Body of pancreas (tissue), 4 donors: ENCODE measurements at regions not wholly inside any gene's neighbourhood (a gene's known extent, or its start where the extent isn't known, plus 50 kb on each side); places are given as distances from the start of the nearest gene placed in this dataset.
A peak's percentile ranks its signal among the peaks of the same experiment; 100 is the strongest.

ENCODE experiments used
- ATAC-seq: fragments of 150-250 bp; one replicate; pipeline ENCODE4 v1.9.1; 2016
- DNase-seq, 4 donors: peaks; one replicate each; pipeline ENCODE4 v3.0.0-alpha.2; 2019
- H3K27ac ChIP-seq, 4 donors: fragments of 200-600 bp; sonication (generic); 1 replicate in 3 of 4; 2 replicates in 1 of 4; pipeline versions ENCODE4 v1.5.1 to v1.6.1; 2016 to 2019; ENCODE audit warnings: mild to moderate bottlenecking in 1 of 4, mixed read lengths in 1 of 4, moderate library complexity in 1 of 4
- H3K27me3 ChIP-seq, 2 donors: fragments of 200-600 bp; sonication (generic); one replicate each; pipeline ENCODE4 v1.6.0; 2016; ENCODE audit warnings: mild to moderate bottlenecking in 1 of 2
- H3K36me3 ChIP-seq, 2 donors: fragments of 200-600 bp; sonication (generic); replicated peaks in 1 of 2; 2 replicates each; pipeline ENCODE4 v1.5.1; 2016; ENCODE audit warnings: low read depth in 2 of 2; ENCODE audit not compliant: insufficient read depth in 1 of 2
- H3K4me1 ChIP-seq: fragments of 200-600 bp; sonication (generic); one replicate; pipeline ENCODE4 v1.6.0; 2016
- H3K4me3 ChIP-seq, 2 donors: fragments of 200-600 bp; sonication (generic); 1 replicate in 1 of 2; 2 replicates in 1 of 2; pipeline ENCODE4 v1.5.1; 2016 to 2019
- H3K9me3 ChIP-seq, 3 donors: fragments of 200-600 bp; sonication (generic); 1 replicate in 2 of 3; 2 replicates in 1 of 3; pipeline ENCODE4 v1.5.1; 2016
- POLR2A ChIP-seq, 3 donors: fragments of 450-650 bp; IDR thresholded peaks; one replicate each; pipeline ENCODE4 v1.6.1; 2016; ENCODE audit warnings: antibody characterized with exemption in 3 of 3, mild to moderate bottlenecking in 2 of 3
- WGBS, 2 donors: methylation state at CpG; one replicate each; pipeline ENCODE4 v1.1.5; 2017; 5-methylcytosine and 5-hydroxymethylcytosine counted together
- intact Hi-C: fragments of 100-400 bp; cut with DNase I; formaldehyde crosslinking; loops from one replicate; pipeline ENCODE4 v1.15.1; 2023
- TF ChIP-seq, protein P1 (sequence below), 7 experiments: fragments of 450-650 bp in 4 of 7; fragments of 200-600 bp in 3 of 7; sonication (generic) in 3 of 7; IDR thresholded peaks; one replicate each; pipeline ENCODE4 v1.5.1; 2016 to 2019; ENCODE audit warnings: antibody characterized with exemption in 7 of 7

GRCh38 chr12:92019491-92020277, 126.0 kb downstream of the BTG1 start:
- Histone ChIP-seq H3K4me1 (peaks cover 16% of the 10 kb centered on the region), H3K36me3 (no peaks in the 10 kb centered on the region), H3K4me3 (no peak overlapping the region), H3K27me3 (no peaks in the 10 kb centered on the region), H3K27ac (no peak overlapping the region), H3K9me3 (no peaks in the 10 kb centered on the region)
- WGBS, 2 donors, result 64 to 71% methylated on average over 3 of the region's 3 CpGs
- DNase-seq (no peak), ATAC-seq (no peak)
- no peak for TF ChIP-seq POLR2A (IDR thresholded peaks at IDR 0.05)
- TF ChIP-seq, protein P1, sequence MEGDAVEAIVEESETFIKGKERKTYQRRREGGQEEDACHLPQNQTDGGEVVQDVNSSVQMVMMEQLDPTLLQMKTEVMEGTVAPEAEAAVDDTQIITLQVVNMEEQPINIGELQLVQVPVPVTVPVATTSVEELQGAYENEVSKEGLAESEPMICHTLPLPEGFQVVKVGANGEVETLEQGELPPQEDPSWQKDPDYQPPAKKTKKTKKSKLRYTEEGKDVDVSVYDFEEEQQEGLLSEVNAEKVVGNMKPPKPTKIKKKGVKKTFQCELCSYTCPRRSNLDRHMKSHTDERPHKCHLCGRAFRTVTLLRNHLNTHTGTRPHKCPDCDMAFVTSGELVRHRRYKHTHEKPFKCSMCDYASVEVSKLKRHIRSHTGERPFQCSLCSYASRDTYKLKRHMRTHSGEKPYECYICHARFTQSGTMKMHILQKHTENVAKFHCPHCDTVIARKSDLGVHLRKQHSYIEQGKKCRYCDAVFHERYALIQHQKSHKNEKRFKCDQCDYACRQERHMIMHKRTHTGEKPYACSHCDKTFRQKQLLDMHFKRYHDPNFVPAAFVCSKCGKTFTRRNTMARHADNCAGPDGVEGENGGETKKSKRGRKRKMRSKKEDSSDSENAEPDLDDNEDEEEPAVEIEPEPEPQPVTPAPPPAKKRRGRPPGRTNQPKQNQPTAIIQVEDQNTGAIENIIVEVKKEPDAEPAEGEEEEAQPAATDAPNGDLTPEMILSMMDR (IDR thresholded peaks at IDR 0.05), result no peak
- intact Hi-C loops, result no loop called here

DNA sequence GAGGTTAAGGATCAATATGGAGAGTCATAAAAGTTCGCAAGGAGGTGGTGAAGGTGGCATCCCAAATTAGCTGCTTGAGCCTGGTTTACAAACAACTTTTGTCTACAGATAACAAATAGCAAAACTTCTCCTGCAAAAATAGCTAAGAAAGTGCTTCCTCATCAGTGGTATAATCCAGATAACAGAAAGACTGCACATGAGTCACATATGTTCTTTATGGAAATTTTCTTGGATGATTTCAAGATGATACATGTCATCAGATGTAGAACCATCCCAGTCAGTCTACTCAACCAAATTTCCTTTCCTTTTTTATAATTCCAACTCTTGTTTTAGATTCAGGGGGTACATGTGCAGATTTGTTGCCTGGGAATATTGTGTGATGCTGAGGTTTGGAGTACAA, 133.0 kb downstream of the BTG1 start:
- Histone ChIP-seq H3K4me3 (no peak overlapping the region), H3K9me3 (no peaks in the 10 kb centered on the region), H3K4me1 (no peaks in the 10 kb centered on the region), H3K36me3 (no peaks in the 10 kb centered on the region), H3K27me3 (no peaks in the 10 kb centered on the region), H3K27ac (no peak overlapping the region)
- 89 to 100% methylated on average over 1 of the region's 1 CpG for WGBS, 2 donors
- DNase-seq (no peak), ATAC-seq (no peak)
- no peak for TF ChIP-seq POLR2A (IDR thresholded peaks at IDR 0.05)
- TF ChIP-seq, protein P1 (IDR thresholded peaks at IDR 0.05), result no peak
- intact Hi-C loops, result no loop called here

DNA sequence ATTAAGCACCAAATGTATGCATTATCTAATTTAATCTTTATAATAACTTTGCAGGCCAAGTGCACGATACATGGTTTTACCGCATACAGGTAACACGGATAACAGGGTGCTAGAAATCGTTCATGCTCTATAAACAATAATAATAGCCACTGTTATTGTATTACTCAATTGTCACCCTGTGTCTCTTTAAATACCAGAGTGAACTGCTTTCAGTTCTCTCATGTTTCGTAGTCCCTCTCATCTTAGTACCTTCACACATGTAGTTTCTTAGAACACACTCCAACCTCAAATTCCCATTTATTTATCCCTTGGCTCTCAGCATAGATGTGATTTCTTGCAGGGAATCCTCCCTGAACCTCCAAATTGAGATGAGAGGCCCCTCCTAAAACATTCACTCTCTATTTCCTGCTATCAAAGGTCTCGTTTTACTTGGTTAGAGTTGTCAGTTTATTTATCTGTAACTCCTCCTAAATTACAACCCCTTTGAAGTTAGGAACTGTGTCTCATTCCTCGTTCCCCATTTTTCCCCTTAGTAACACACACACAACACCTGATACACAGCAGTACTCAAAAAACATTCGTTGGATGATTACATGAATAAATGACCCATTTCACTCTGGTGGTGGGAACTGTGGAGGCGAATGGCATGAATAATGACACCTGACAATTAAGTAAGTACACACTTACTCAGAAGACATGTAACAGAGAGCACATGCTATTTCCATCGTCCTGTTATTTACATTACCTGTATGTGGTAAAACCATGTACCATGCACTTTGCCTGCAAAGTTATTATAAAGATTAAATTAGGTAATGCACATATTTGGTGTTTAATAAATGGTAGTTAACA, 134.6 kb downstream of the BTG1 start:
- intact Hi-C loops, result no loop called here
- H3K4me1 ChIP-seq, result no peaks in the 10 kb centered on the region
- no peak overlapping the region for H3K27ac ChIP-seq
- DNase-seq, result no peak
- no peaks in the 10 kb centered on the region for H3K9me3 ChIP-seq
- TF ChIP-seq, protein P1 (IDR thresholded peaks at IDR 0.05), result no peak
- no peak for TF ChIP-seq POLR2A (IDR thresholded peaks at IDR 0.05)
- ATAC-seq, result no peak
- no peak overlapping the region for H3K4me3 ChIP-seq
- WGBS, 2 donors, result 79 to 82% methylated on average over 10 of the region's 10 CpGs
- no peaks in the 10 kb centered on the region for H3K36me3 ChIP-seq
- H3K27me3 ChIP-seq, result no peaks in the 10 kb centered on the region

DNA sequence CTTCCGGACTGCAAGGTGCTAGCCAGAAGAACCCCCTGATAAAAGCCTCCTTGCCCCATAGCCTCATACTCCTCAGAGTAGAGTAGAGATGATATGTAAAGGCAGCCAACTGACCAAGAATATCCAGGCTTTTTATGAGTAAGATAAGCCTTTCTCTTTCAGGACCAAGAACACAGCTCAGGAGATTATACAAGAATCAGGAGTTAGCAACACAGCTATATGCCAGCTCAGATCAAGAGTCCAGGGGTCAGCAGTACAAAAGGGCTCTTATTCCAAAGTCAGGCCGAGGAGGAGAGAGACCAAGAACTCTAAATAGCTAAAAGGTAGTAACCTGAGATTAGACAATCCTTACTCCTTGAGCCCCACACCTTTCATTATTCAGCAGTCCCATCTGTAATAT, 135.3 kb downstream of the BTG1 start:
- no peak for TF ChIP-seq POLR2A (IDR thresholded peaks at IDR 0.05)
- TF ChIP-seq, protein P1 (IDR thresholded peaks at IDR 0.05), result no peak
- intact Hi-C loops, result no loop called here
- no peak for ATAC-seq
- Histone ChIP-seq H3K4me3 (no peak overlapping the region), H3K27me3 (no peaks in the 10 kb centered on the region), H3K4me1 (no peaks in the 10 kb centered on the region), H3K27ac (peak overlapping the region in 1 of 4 donors; percentile 45), H3K36me3 (no peaks in the 10 kb centered on the region), H3K9me3 (no peaks in the 10 kb centered on the region)
- WGBS, 2 donors, result 77 to 83% methylated on average over 2 of the region's 2 CpGs
- DNase-seq, result no peak
